GM19023 (cell line): ENCODE measurements at regions not wholly inside any gene's neighbourhood (a gene's known extent, or its start where the extent isn't known, plus 50 kb on each side); places are given as distances from the start of the nearest gene placed in this dataset.

Experiments used
- ATAC-seq: cut with Tn5 transposase; IDR thresholded peaks from one replicate; pipeline ENCODE4 v1.9.1; 2021; ENCODE audit warnings: mild to moderate bottlenecking, moderate library complexity; ENCODE audit not compliant: unreplicated experiment

DNA sequence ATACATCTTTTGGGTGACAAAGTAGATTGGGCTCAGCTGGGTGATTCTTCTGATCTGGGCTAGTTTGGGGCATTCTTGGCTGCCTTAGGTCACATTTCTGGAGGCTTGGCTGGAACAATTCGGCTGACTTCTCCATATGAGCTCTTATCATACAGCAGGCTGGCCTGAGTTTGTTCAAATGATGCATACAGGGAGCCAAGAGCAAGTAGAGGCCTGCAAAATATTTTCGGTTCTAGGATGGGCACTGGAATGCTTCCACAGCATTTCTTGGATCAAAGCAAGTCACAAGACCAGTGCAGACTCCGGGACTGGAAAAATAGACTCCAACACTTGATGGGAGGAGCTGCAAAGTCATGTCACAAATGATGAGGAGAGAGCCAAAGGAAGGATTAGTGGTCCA is 98.4 kb downstream of the SCG2 start:
- no peak for ATAC-seq

- no peak for ATAC-seq
Measured at GRCh38 chr2:223508372-223508771, 93.8 kb downstream of the SCG2 start.

DNA sequence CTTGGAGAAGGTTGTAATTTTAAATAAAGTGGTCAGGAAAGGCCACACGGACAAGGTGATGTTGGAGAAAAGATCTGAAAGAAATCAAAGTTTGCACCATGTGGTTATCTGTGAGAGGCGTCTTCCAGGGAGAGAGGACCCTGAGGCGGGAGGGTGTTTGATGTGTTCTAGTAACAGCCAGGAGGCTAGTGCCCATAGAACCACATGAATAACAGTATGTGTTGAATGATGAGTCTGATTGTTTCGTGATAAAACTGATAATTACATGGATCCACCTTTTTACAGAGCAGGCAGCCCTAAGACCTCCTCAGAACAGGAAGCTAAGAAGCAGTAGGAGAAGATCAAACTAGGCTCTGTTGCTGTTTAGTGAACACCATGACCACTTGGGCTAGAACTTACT is 91.4 kb downstream of the SCG2 start:
- ATAC-seq, result no peak

- ATAC-seq, result no peak
Measured at GRCh38 chr2:223511168-223511567, 91.0 kb downstream of the SCG2 start.

DNA sequence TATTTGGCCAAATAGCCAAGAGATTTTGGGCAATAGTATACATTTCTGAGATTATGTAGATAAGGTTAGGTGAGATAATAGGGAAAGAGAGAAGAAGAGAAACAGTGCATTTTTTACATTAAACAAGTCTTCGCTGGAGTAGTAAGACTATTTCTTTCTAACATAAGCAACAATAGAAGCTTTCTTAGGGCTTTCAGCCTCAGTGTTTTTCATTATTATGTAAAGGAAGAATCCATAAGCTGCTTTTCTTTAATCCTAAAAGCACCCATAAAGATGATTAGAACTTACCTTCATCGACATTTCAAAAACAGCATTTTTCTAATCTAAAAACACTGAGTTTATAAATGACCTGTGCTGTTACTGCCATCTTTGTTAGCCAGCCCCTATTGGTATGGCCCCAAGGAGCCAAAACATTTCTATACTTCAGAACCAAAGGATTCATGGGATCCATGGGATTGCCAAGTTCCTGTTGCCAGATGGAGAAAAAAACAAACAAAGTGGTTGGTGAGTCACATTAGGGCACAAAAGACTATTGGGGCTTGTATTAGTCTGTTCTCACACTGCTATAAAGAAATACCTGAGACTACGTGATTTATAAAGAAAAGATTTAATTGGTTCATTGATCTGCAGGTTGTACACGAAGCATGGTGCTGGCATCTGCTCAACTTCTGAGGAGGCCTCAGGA is 88.2 kb downstream of the SCG2 start:
- no peak for ATAC-seq

- no peak for ATAC-seq
Measured at GRCh38 chr2:223519471-223519870, 82.7 kb downstream of the SCG2 start.

GRCh38 chr2:223522796-223523195 is 79.4 kb downstream of the SCG2 start:
- ATAC-seq, result no peak

GRCh38 chr2:223523551-223524001 is 78.6 kb downstream of the SCG2 start:
- ATAC-seq, result no peak

- ATAC-seq, result no peak
Measured at GRCh38 chr2:223524066-223524465, 78.1 kb downstream of the SCG2 start.

GRCh38 chr2:223526106-223526505 is 76.1 kb downstream of the SCG2 start:
- ATAC-seq, result no peak

DNA sequence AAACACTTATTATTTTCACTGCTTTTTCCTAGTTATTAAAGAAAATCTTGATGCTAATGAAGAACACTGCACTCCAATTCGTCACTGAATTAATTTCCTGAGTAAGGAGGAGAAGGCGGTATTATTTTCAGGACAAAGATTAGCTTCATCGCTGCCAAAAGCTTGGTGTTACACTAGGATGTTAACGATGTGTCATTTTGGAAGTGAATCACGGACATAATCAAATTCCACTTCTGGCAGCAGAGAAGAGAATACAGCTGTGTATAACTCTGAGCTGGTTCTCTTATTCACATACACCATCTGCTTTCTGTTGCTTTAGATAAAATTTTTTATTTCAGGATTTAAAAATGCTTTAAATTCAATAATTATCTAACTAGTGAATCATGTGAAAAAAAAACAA is 74.1 kb downstream of the SCG2 start:
- ATAC-seq, result no peak

DNA sequence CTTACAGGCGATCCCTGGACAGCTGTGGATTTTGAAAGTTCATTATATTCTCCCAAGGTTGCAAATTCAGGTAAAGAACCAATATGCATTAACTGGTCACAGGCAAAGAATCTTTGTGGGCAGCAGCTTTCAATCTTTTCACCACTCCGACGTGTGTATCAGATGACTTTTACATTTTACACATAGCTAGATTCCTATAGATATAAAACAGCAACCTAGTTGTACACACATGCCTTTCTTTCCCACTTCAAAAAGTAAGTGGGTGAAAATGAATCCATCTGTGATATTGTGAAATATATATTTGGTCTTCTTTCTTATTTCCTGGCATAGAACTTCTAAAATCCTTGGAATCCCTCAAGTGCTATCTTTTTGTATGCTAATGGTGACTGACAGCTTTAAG is 72.5 kb downstream of the SCG2 start:
- no peak for ATAC-seq

GRCh38 chr2:223530811-223531210 is 71.3 kb downstream of the SCG2 start:
- no peak for ATAC-seq

DNA sequence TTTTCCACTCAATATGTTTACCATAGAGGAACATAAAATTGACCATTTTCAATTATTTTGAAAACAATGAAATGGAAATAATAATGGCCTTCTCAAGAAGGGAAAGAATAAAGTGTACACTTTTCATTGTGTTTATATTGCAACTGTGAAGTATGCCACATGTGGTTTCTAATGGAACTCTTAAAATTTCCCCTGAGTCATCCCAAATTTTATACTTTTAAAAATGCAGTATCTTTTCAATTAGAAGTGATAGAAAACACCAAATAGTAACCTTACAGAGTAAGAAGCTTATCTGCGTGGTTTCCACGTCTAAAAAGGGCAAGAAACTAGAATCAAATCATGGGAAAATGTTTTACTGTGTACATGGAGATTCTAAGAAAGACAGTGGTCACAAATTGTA is 70.0 kb downstream of the SCG2 start:
- ATAC-seq, result no peak

DNA sequence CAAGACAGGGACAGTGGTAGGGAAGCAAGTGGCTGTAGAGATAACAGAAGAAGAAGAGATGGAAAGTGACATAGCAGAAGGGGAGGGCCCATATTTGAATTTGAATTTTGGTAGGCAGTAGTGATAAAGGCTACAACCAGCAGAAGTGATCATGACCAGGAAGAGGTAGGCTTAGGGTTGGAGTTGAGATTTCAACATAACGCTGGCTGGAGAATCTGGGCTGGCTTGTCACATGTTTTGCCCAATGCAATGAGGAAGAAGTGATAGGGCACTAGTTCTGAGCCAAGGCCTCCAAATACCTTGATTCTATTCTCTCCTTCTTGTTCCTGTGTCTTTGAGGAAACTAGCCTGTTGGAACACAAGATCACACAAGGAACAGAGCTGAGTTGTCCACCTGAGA is 69.4 kb downstream of the SCG2 start:
- no peak for ATAC-seq

GRCh38 chr2:223536546-223536945 is 65.6 kb downstream of the SCG2 start:
- ATAC-seq, result no peak

DNA sequence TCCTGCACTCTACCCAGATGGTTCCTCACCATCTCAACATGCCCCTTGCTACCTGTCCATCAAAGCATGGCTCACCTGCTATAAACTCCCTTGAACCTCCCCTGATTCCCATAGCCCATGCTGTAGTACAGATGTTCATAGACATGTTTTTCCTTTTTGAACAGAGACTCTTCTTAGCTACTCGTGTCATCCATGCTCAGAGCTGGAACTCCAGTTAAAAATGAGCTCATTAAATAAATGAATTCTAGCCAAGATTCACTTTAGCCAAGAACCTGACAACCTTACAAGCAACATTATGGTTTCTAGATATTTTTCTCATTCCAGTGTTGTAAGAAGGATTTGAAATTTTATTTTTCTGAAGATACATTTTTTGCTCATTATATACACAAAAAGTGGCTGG is 65.0 kb downstream of the SCG2 start:
- no peak for ATAC-seq

GRCh38 chr2:223537651-223538601 is 64.2 kb downstream of the SCG2 start:
- no peak for ATAC-seq

DNA sequence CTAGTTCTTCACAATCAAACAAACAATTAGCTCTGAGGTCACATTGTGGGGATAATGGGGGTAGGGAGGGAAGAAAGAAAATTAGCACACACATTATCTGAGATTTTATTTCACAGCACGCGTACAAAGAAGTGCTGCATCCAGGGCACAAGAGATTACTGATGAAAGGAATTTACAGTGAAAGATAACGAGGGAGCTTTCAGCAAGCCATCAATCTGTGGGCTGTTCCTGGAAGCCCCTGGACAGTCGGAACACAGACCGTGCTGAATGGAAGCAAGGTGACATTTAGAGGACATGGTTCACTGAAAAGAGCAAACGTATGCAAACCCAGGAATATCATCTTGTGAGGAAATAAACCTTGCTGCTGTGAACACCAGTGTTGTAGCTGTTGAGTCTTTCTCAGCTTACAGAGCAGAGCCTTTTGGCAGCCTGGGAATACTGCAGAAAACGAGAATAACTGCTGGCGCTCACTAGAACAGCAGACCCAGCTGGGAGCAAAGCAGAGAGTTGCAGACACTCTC is 63.2 kb downstream of the SCG2 start:
- ATAC-seq, result no peak

DNA sequence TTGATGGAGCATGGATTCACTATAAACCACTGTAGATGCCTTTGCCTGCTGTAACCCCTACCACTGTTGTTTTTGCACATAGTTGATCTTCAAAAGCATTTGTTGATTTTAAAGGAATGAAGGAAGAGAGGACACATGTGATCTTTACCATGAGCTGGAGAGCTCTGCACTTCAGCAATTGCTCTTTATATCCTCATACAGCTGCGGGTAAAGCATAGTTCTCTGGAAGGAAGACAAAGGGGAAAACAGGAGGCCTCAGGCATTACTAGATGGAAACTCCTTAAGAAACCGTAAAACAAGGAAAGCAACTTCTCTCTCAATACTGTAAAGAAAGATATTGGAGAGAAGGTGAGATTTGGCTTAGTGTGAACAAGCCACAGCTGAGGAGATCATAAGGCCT is 60.6 kb downstream of the SCG2 start:
- ATAC-seq, result no peak

GRCh38 chr2:223542501-223542900 is 59.7 kb downstream of the SCG2 start:
- no peak for ATAC-seq

GRCh38 chr2:223545406-223545805 is 56.8 kb downstream of the SCG2 start:
- no peak for ATAC-seq
